ENCODE measurements at regions not wholly inside any gene's neighbourhood (a gene's known extent, or its start where the extent isn't known, plus 50 kb on each side); places are given as distances from the start of the nearest gene placed in this dataset.

DNA sequence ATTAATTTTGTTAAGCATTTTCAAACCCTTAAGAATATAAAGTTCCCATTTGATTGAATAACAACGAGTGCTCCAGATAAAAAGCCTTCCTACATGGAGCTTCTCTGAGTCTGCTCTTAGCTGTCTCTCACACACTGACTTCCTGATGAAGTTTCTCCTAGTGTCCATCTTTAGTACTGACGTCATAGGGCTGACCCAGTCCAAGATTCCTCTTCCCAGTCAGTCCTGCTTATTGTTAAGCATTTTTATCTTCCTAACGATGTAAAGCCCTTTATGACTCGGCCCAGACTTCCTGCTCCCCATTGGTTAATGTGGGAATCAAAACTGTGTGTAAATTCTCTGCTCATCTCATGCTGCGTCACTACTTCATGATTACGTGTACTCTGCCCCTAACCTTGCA lies 398.8 kb downstream of the TFEC start:
- no peaks in the 10 kb centered on the region for H3K9me3 Mint-ChIP-seq

DNA sequence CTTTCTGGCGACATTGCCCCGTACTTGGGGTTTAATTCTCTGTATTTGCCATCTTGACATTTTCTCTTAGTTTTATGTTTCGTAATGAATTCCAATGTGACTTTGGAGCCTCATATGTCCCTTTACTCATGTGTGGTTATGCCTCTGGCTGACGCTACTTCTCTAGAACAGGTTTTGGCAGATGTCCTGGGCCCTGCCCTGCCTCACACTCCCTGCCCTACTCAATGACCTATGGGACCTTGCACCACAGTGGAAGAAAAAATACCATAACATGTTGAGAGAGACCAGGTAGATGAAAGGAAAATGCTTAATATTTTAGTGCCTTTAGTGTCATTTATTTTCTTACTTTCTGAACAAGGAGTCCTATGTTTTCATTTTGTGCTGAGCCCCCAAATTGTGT lies 400.5 kb downstream of the TFEC start:
- Mint-ChIP-seq H3K27me3 (ENCODE audit: insufficient read depth) (no peaks in the 10 kb centered on the region), H3K36me3 (ENCODE audit: low read depth) (no peaks in the 10 kb centered on the region), H3K4me3 (no peak overlapping the region), H3K27ac (no peak overlapping the region), H3K4me1 (no peaks in the 10 kb centered on the region), H3K9me3 (no peaks in the 10 kb centered on the region)
- no peaks in the 10 kb centered on the region for H3K27me3 ChIP-seq (ENCODE audit: control insufficient read depth, insufficient read depth, low read length, poor library complexity, severe bottlenecking)
- H3K4me3 ChIP-seq (ENCODE audit: low read length): no peak overlapping the region
- H3K36me3 ChIP-seq (ENCODE audit: control insufficient read depth, insufficient read depth, low read length): no peaks in the 10 kb centered on the region
- DNase-seq: no peak
- H3K27ac ChIP-seq (ENCODE audit: low read depth, low read length): no peak overlapping the region
- H3K4me1 ChIP-seq (ENCODE audit: control insufficient read depth, insufficient read depth, low read length): no peaks in the 10 kb centered on the region
- H3K9ac ChIP-seq (ENCODE audit: extremely low read depth, low read length, poor library complexity, severe bottlenecking): no peak overlapping the region
- WGBS, 2 experiments (ENCODE audit: insufficient coverage in 1 of 2, insufficient read length in 1 of 2): 89 to 92% methylated on average over 4 of the region's 4 CpGs
- TF ChIP-seq, protein P1, sequence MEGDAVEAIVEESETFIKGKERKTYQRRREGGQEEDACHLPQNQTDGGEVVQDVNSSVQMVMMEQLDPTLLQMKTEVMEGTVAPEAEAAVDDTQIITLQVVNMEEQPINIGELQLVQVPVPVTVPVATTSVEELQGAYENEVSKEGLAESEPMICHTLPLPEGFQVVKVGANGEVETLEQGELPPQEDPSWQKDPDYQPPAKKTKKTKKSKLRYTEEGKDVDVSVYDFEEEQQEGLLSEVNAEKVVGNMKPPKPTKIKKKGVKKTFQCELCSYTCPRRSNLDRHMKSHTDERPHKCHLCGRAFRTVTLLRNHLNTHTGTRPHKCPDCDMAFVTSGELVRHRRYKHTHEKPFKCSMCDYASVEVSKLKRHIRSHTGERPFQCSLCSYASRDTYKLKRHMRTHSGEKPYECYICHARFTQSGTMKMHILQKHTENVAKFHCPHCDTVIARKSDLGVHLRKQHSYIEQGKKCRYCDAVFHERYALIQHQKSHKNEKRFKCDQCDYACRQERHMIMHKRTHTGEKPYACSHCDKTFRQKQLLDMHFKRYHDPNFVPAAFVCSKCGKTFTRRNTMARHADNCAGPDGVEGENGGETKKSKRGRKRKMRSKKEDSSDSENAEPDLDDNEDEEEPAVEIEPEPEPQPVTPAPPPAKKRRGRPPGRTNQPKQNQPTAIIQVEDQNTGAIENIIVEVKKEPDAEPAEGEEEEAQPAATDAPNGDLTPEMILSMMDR (conservative IDR thresholded peaks at IDR 0.05): no peak
- no peaks in the 10 kb centered on the region for H3K9me3 ChIP-seq (ENCODE audit: control insufficient read depth, low read length)

More for the DNA sequence above, 398.8 kb downstream of the TFEC start:
- H3K4me3 Mint-ChIP-seq: no peak overlapping the region
- TF ChIP-seq, protein P1 (conservative IDR thresholded peaks at IDR 0.05): peak; percentile 54
- no peaks in the 10 kb centered on the region for H3K9me3 ChIP-seq (ENCODE audit: control insufficient read depth, low read length)
- H3K4me1 Mint-ChIP-seq: no peaks in the 10 kb centered on the region
- no peaks in the 10 kb centered on the region for H3K4me1 ChIP-seq (ENCODE audit: control insufficient read depth, insufficient read depth, low read length)
- 90 to 91% methylated on average over 5 to 6 of the region's 6 CpGs for WGBS, 2 experiments (ENCODE audit: insufficient coverage in 1 of 2, insufficient read length in 1 of 2)
- no peak overlapping the region for H3K27ac ChIP-seq (ENCODE audit: low read depth, low read length)
- H3K36me3 Mint-ChIP-seq (ENCODE audit: low read depth): no peaks in the 10 kb centered on the region
- H3K27me3 Mint-ChIP-seq (ENCODE audit: insufficient read depth): no peaks in the 10 kb centered on the region
- no peaks in the 10 kb centered on the region for H3K27me3 ChIP-seq (ENCODE audit: control insufficient read depth, insufficient read depth, low read length, poor library complexity, severe bottlenecking)
- no peak overlapping the region for H3K27ac Mint-ChIP-seq
- H3K4me3 ChIP-seq (ENCODE audit: low read length): no peak overlapping the region
- H3K36me3 ChIP-seq (ENCODE audit: control insufficient read depth, insufficient read depth, low read length): no peaks in the 10 kb centered on the region
- H3K9ac ChIP-seq (ENCODE audit: extremely low read depth, low read length, poor library complexity, severe bottlenecking): no peak overlapping the region
- no peak for DNase-seq

DNA sequence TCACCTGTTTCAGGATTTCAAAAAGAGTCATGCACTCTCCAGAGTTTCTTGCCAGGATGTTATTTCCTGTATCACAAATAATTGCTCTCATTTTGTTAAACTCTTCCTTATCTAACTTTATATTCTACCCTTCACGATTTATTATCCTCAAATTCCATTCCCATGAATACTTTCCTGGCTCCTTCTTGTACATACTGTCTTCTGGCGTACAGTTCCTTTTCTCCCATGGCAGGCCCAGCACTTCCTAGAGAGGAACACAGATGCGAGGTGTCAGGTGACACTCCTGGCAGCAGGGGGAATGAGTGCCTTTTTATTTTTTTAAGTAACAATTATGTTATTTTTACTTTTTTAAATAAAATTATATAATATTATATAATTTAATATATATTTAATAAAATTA lies 411.9 kb downstream of the TFEC start:
- Histone ChIP-seq H3K4me1 (ENCODE audit: control insufficient read depth, insufficient read depth, low read length) (no peaks in the 10 kb centered on the region), H3K27ac (ENCODE audit: low read depth, low read length) (no peak overlapping the region), H3K9ac (ENCODE audit: extremely low read depth, low read length, poor library complexity, severe bottlenecking) (no peak overlapping the region), H3K36me3 (ENCODE audit: control insufficient read depth, insufficient read depth, low read length) (no peaks in the 10 kb centered on the region), H3K4me3 (ENCODE audit: low read length) (no peak overlapping the region), H3K27me3 (ENCODE audit: control insufficient read depth, insufficient read depth, low read length, poor library complexity, severe bottlenecking) (no peaks in the 10 kb centered on the region), H3K9me3 (ENCODE audit: control insufficient read depth, low read length) (no peaks in the 10 kb centered on the region)
- 80 to 83% methylated on average over 1 to 2 of the region's 3 CpGs for WGBS, 2 experiments (ENCODE audit: insufficient coverage in 1 of 2, insufficient read length in 1 of 2)
- H3K27me3 Mint-ChIP-seq (ENCODE audit: insufficient read depth): no peaks in the 10 kb centered on the region
- H3K9me3 Mint-ChIP-seq: no peaks in the 10 kb centered on the region
- TF ChIP-seq, protein P1 (conservative IDR thresholded peaks at IDR 0.05): no peak
- H3K36me3 Mint-ChIP-seq (ENCODE audit: low read depth): no peaks in the 10 kb centered on the region
- DNase-seq: no peak
- no peak overlapping the region for H3K4me3 Mint-ChIP-seq
- H3K27ac Mint-ChIP-seq: no peak overlapping the region
- peaks cover 5% of the 10 kb centered on the region for H3K4me1 Mint-ChIP-seq

Measured in endodermal cell (in vitro differentiated cells).